Activated CD8-positive, alpha-beta memory T cell treated with anti-CD3 and anti-CD28 coated beads, Interleukin-2, amount 50 U/mL, for 1 hour (primary cell): ENCODE measurements at regions not wholly inside any gene's neighbourhood (a gene's known extent, or its start where the extent isn't known, plus 50 kb on each side); places are given as distances from the start of the nearest gene placed in this dataset.
"Not testable (repeated sequence)": the region's sequence is repeated elsewhere in the genome, so short reads cannot be mapped to it uniquely, and the experiment has no call there.

ENCODE experiments used
- DNase-seq: peaks from one replicate; pipeline ENCODE4 v3.0.0-alpha.2; 2020; ENCODE audit errors: extremely low read depth

GRCh38 chr11:38156495-38157146 lies 1558.6 kb upstream of the RAG2 start:
- DNase-seq: no peak

- DNase-seq: no peak
These were observed 1557.8 kb upstream of the RAG2 start for GRCh38 chr11:38155856-38156255.

DNA sequence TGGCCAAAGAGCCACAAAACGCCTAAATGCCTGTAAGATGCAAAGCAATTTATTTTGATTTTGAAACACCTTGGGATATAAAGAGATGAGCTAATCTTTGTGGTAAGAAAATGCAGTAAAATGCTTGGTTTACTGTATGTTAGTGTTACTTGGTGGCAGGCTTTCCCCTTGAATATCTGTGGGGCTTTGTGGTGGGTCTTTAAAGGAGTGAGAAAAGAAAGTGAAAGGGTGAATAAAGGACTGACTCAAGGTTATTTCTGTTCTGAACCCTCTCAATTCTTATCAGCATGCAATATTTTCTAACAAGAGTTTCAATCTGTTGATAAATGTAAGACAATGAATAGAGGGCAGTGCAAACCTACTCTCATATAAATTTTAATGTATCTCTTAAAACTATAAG lies 1555.9 kb upstream of the RAG2 start:
- DNase-seq: no peak

GRCh38 chr11:38143852-38144251 lies 1545.8 kb upstream of the RAG2 start:
- DNase-seq: no peak

GRCh38 chr11:38138972-38139371 lies 1540.9 kb upstream of the RAG2 start:
- DNase-seq: no peak

DNA sequence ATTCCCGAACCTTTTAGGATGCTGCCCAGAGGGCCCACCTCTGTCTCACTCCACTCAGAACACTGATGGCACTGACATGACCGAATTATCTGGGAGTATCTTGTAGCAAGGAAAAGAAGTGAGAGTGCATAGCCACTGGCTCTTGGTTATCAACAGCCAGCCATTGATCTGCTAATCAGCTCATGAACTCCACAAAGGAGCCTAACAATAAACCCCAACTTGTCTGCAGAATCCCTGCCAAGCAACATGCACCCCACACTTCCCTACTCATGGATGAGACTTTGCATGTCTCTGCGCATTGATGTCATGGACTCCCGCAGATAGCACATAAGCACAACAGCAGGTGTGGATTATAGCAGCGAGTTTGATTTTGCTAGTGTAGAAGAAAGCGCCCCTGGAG lies 1538.9 kb upstream of the RAG2 start:
- DNase-seq: no peak

GRCh38 chr11:38131535-38131934 lies 1533.5 kb upstream of the RAG2 start:
- no peak for DNase-seq

DNA sequence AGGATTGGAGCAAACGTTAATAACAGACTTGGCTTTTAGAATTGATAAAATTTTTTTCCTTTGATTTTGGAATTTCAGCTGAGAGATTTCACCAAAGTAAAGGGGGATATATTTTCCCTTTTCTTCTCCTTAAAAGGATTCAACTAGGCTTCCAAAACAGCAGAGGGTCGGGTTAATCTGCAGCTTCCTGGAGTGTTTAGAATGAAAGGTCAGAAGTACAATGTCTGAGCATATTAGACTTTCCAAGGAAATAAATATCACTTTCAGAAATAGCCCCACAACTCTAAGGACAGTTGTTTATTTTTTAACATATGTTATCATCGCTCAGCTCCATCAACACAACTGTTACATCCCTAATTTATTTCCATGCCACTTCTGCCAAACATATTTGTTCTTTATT lies 1532.9 kb upstream of the RAG2 start:
- DNase-seq: no peak

DNA sequence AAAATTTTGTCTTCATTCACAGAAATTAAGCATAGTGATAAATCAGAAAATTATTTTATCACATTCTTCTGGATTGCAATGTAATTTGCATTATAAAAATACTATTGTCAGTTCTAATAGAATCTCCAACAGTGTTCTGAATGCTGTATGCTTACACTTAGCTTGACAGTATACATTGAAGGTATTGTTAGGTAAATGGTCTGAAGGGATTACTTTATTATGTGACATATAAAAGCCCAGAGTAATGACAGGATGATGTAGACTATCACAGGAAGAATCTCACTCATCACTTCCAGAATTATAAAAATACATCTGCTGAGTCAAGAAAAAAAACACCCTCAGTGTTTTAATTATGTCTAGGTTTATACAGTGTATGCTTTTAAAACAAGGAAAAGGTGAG lies 1532.5 kb upstream of the RAG2 start:
- DNase-seq: no peak

DNA sequence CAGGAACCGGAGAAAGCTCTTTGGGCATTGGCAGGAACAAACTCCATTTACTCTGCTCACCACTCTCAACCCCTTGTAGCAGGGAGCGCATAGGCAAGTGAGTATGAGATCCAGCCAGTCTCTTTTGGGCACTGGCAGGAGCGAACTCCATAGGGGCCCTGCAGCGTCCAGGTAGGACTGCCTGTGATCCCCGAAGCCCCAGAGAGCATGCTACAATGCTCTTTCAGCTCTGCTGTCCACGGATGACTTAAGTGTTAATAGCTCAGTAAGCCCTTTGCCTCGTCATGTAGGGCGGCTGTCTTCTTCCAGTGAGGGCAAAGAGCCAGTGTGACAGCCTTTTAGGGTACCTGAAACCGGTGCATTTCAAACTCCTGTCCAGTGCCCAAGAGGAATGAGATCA lies 1525.6 kb upstream of the RAG2 start:
- no peak for DNase-seq

DNA sequence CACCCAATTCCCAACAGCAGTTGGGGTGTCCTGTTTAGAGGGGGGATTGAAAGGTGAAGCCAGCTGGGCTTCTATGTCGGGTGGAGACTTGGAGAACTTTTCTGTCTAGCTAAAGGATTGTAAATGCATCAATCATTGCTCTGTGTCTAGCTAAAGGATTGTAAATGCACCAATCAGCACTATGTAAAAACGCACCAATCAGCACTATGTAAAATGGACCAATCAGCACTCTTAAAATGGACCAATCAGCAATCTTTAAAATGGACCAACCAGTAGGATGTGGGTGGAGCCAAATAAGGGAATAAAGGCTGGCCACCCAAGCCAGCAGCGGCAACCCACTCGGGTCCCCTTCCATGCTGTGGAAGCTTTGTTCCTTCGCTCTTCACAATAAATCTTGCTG lies 1518.6 kb upstream of the RAG2 start:
- DNase-seq: not testable (repeated sequence)

DNA sequence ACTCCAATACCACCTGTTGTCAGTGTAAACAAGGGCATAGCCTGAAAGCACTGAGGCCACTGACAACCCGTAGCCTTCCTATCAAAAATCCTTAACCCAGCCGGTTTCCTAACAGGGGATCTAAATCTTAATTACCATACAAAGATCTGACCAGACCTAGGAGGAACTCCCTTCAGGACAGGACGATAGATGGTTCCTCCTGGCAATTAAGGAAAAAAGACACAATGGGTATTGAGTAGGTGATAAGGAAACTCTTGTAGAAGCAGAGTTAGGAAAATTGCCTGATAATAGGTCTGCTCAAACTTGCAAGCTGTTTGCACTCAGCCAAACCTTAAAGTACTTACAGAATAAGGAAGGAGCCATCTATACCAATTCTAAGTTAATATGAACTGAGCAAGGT lies 1517.3 kb upstream of the RAG2 start:
- DNase-seq: not testable (repeated sequence)

DNA sequence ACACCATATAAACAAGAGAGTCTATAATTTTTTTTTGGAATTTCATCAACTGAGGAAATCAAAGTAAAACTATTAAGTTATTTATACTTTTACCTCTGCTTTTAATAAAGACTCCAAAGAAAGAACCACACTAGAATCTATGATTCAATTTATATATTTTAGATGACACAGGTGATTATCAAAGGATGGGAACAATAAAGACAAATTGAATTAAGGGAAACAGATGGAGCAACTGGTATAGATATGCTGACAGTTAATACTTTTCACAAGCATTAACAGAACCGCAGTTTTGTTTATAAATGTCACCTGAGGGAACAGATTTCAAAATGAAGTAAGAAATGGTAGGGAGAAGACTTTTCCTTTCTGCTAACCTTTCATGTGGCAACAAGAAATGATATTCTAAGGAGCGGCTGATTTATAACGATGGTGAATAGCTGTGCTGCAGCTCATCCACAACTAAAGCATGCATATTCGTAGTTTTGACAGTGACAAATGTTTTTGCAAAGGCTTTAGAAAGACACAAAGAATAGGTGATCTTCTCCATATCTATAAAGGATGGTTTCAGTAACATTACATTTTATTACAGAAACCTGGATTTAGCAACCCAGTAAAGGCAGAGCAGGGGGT lies 1502.9 kb upstream of the RAG2 start:
- DNase-seq: no peak

GRCh38 chr11:38095268-38095667 lies 1497.2 kb upstream of the RAG2 start:
- no peak for DNase-seq

- no peak for DNase-seq
These were observed 1491.7 kb upstream of the RAG2 start for GRCh38 chr11:38089726-38090125.

GRCh38 chr11:38060920-38061319 lies 1462.9 kb upstream of the RAG2 start:
- DNase-seq: no peak

DNA sequence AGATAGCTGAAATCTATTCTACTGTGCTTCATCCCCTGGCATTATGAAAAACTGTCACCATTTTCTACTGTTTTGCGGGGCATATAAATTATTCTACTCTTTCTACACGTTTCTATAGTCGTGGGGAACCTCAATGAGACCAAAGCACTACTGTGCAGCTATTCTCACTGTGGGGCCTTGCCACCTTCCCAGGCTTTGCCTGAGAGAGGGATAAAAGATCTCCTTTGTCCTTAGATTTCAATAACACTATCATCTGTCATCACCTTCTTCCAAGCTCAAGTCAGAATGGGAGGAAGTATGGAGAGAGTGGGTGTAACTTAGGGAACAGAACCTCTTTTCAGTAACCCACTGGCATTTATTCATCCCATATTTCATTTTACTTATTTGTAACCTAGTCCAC lies 1462.1 kb upstream of the RAG2 start:
- DNase-seq: no peak

GRCh38 chr11:38046571-38047135 lies 1448.6 kb upstream of the RAG2 start:
- DNase-seq: no peak

DNA sequence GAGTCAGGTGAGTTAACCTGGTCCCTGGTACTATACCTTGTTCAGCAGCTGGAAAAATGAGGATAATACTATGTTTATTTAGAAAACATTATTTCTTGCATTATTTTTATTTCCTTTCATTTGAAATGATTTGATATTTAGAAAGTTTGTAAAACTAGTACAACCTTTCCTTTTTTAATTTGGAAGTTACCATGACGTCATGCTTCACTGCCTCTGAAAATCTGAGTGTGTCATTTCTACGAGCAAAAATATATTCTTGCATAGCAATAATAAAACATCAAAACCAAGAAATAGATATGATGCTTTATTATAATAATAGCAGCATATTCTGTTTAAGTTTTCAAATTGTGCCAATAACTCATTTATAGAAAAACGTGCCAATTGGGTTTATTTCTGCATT lies 1445.0 kb upstream of the RAG2 start:
- no peak for DNase-seq

- DNase-seq: no peak
These were observed 1440.7 kb upstream of the RAG2 start for GRCh38 chr11:38038777-38039176.

DNA sequence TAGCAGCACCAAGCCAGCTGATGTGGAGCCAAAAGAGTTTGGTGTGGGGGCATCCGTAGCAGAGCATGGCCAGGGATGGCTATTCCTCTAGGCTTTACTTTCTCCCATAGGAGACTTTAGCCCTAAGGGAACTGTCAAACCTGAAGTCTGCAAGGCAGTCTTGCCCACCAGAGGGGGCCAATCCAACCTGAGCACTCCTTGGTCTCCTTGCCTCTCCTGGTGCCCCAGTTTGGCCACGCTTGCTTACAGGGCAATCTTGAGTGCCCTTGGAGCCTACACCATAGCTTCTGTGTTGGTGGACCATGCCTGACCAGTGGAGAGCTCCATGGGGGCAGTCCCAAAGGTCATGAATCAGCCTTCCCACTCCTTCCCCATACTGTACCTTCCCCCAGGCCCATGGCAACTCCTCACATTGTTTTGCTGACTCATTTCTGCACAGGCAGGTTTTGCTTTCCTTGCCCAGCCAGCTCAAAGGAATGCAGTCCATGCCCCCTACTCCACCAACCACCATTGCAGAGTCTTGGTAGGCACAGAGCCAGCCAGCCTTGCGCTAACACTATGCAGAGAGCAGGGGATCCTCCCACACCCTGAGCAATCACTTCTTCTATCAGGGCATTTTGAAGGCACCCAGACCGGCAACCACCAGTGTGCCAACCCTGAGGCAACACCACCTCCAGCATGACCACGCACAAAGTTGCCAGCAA lies 1421.2 kb upstream of the RAG2 start:
- no peak for DNase-seq

DNA sequence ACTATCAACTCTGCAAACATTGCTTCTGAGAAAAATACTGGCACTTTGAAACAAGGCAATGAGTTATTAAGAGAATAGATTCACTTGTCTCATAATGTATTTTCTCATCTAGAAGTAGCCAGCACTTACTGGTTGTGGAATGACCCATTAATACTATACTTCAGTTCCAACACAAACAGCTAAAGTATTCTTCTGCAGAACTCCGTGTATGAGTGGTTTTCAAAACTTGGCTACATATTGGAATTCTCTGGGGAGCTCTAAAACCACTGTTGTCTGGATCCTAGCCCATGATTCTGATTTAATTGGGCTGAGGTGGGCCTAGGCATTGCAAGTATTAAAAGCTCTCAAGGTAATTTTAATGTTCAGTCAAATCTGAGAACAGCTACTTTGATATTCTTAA lies 1416.4 kb upstream of the RAG2 start:
- DNase-seq: no peak

- DNase-seq: no peak
These were observed 1415.1 kb upstream of the RAG2 start for GRCh38 chr11:38013157-38013556.
